Testis (tissue), 2 donors: ENCODE measurements at regions not wholly inside any gene's neighbourhood (a gene's known extent, or its start where the extent isn't known, plus 50 kb on each side); places are given as distances from the start of the nearest gene placed in this dataset.

Experiments used
- POLR2A ChIP-seq: fragments of 450-650 bp; IDR thresholded peaks from one replicate; pipeline ENCODE4 v1.6.1; 2017; ENCODE audit warnings: antibody characterized with exemption, mild to moderate bottlenecking, moderate library complexity
- TF ChIP-seq, protein P1 (sequence below), 3 experiments: fragments of 450-650 bp in 2 of 3; fragments of 200-600 bp in 1 of 3; sonication (generic) in 1 of 3; IDR thresholded peaks; one replicate each; pipeline ENCODE4 v1.5.1; 2016 to 2019; ENCODE audit warnings: antibody characterized with exemption in 3 of 3, mild to moderate bottlenecking in 2 of 3, moderate library complexity in 1 of 3

DNA sequence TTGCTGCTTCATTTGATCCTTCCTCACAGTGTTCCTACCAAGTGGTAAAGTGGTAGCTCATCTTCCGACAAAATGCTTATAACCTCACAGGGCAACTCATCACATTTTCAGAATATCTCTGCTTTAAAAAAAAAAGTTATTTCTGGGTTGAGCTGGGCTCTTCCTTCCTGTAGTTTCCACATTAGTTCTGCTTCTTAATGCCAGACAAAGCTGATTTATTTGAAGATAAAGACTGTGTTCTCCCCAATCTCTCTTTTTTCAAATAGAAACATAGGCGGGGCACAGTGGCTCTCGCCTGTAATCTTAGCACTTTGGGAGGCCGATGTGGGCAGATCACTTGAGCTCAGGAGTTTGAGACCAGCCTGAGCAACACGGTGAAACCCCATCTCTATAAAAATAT, 273.1 kb downstream of the ACTL7B start:
- TF ChIP-seq, protein P1, sequence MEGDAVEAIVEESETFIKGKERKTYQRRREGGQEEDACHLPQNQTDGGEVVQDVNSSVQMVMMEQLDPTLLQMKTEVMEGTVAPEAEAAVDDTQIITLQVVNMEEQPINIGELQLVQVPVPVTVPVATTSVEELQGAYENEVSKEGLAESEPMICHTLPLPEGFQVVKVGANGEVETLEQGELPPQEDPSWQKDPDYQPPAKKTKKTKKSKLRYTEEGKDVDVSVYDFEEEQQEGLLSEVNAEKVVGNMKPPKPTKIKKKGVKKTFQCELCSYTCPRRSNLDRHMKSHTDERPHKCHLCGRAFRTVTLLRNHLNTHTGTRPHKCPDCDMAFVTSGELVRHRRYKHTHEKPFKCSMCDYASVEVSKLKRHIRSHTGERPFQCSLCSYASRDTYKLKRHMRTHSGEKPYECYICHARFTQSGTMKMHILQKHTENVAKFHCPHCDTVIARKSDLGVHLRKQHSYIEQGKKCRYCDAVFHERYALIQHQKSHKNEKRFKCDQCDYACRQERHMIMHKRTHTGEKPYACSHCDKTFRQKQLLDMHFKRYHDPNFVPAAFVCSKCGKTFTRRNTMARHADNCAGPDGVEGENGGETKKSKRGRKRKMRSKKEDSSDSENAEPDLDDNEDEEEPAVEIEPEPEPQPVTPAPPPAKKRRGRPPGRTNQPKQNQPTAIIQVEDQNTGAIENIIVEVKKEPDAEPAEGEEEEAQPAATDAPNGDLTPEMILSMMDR (IDR thresholded peaks at IDR 0.05) = no peak
- no peak for TF ChIP-seq POLR2A
